ENCODE measurements at regions not wholly inside any gene's neighbourhood (a gene's known extent, or its start where the extent isn't known, plus 50 kb on each side); places are given as distances from the start of the nearest gene placed in this dataset.
"Not testable (repeated sequence)": the region's sequence is repeated elsewhere in the genome, so short reads cannot be mapped to it uniquely, and the experiment has no call there.

- no peak for DNase-seq
Measured at GRCh38 chr16:13823501-13823900, 96.5 kb upstream of the ERCC4 start.

- DNase-seq = no peak
Measured at GRCh38 chr16:13829697-13830299, 90.2 kb upstream of the ERCC4 start.

- DNase-seq = no peak
Measured at GRCh38 chr16:13833515-13833914, 86.4 kb upstream of the ERCC4 start.

GRCh38 chr16:13835387-13835786 lies 84.6 kb upstream of the ERCC4 start:
- DNase-seq = no peak

- DNase-seq = no peak
Measured at GRCh38 chr16:13835935-13836730, 83.8 kb upstream of the ERCC4 start.

GRCh38 chr16:13838401-13839190 lies 81.4 kb upstream of the ERCC4 start:
- DNase-seq = no peak

GRCh38 chr16:13839577-13839976 lies 80.4 kb upstream of the ERCC4 start:
- DNase-seq = no peak

- DNase-seq = no peak
Measured at GRCh38 chr16:13845232-13845631, 74.7 kb upstream of the ERCC4 start.

- DNase-seq = no peak
Measured at GRCh38 chr16:13848795-13849194, 71.2 kb upstream of the ERCC4 start.

- not testable (repeated sequence) for DNase-seq
Measured at GRCh38 chr16:13850173-13850572, 69.8 kb upstream of the ERCC4 start.

- DNase-seq = no peak
Measured at GRCh38 chr16:13852827-13853226, 67.1 kb upstream of the ERCC4 start.

- DNase-seq = no peak
Measured at GRCh38 chr16:13856398-13856797, 63.6 kb upstream of the ERCC4 start.

GRCh38 chr16:13856811-13857511 lies 63.0 kb upstream of the ERCC4 start:
- DNase-seq = no peak

GRCh38 chr16:13858873-13859580 lies 60.9 kb upstream of the ERCC4 start:
- no peak for DNase-seq

GRCh38 chr16:13863075-13863765 lies 56.7 kb upstream of the ERCC4 start:
- DNase-seq = no peak

GRCh38 chr16:13864689-13865088 lies 55.3 kb upstream of the ERCC4 start:
- DNase-seq = no peak

GRCh38 chr16:13866073-13866472 lies 53.9 kb upstream of the ERCC4 start:
- DNase-seq = no peak
